PC-3 (cell line): ENCODE measurements at regions not wholly inside any gene's neighbourhood (a gene's known extent, or its start where the extent isn't known, plus 50 kb on each side); places are given as distances from the start of the nearest gene placed in this dataset.

Source experiments
- ATAC-seq: fragments of 200-7000 bp; cut with Tn5 transposase; 2 replicates; pipeline ENCODE4 v1.9.1; 2020; ENCODE audit warnings: mild to moderate bottlenecking, moderate library complexity
- BruUV-seq: library from RNA; stranded (reverse); fragments of 400-500 nt; replicated peaks from 2 replicates; lab custom pipeline; 2021; lab: Mats Ljungman, UMichigan
- CTCF ChIA-PET: fragments of 300-600 bp; sonication (Branson Sonifier 250); formaldehyde crosslinking; loops from one replicate; lab custom pipeline; 2022; ENCODE audit warnings: antibody characterized with exemption; lab: Charles Lee
- POLR2A ChIA-PET: fragments of 300-600 bp; sonication (Branson Sonifier 250); formaldehyde crosslinking; loops from one replicate; lab custom pipeline; 2022; ENCODE audit warnings: antibody characterized with exemption; ENCODE audit not compliant: unreplicated experiment; lab: Charles Lee
- DNase-seq: peaks from one replicate; pipeline ENCODE4 v3.0.0-alpha.2; 2015
- H2AFZ ChIP-seq: fragments of 300-600 bp; sonication (generic); 2 replicates; pipeline ENCODE4 v1.6.0; 2016; ENCODE audit warnings: antibody characterized with exemption, low read length
- H3F3A ChIP-seq: fragments of 300-600 bp; sonication (generic); one replicate; pipeline ENCODE4 v1.6.0; 2017; ENCODE audit warnings: antibody characterized with exemption, low read length, control low read depth, mild to moderate bottlenecking; ENCODE audit not compliant: unreplicated experiment
- H3K27ac ChIP-seq: fragments of 300-600 bp; sonication (generic); 2 replicates; pipeline ENCODE4 v1.5.1; 2016; ENCODE audit warnings: mild to moderate bottlenecking, low read length
- H3K27me3 ChIP-seq: fragments of 300-600 bp; sonication (generic); 2 replicates; pipeline ENCODE4 v1.6.1; 2016; ENCODE audit warnings: low read length, mixed read lengths
- H3K36me3 ChIP-seq: fragments of 300-600 bp; sonication (generic); 2 replicates; pipeline ENCODE4 v1.6.1; 2016; ENCODE audit warnings: low read depth, mixed run types, low read length, mixed read lengths
- H3K4me1 ChIP-seq: fragments of 300-600 bp; sonication (generic); 2 replicates; pipeline ENCODE4 v1.5.1; 2016; ENCODE audit warnings: low read length; ENCODE audit not compliant: insufficient read depth
- H3K4me2 ChIP-seq: fragments of 300-600 bp; sonication (generic); 2 replicates; pipeline ENCODE4 v1.6.0; 2016; ENCODE audit warnings: low read length
- H3K4me3 ChIP-seq: fragments of 300-600 bp; sonication (generic); 2 replicates; pipeline ENCODE4 v1.5.1; 2016; ENCODE audit warnings: mild to moderate bottlenecking, low read length, mixed read lengths
- H3K79me2 ChIP-seq: fragments of 300-600 bp; sonication (generic); 2 replicates; pipeline ENCODE4 v1.6.1; 2017; ENCODE audit warnings: low read length, mixed read lengths
- H3K9ac ChIP-seq: fragments of 300-600 bp; sonication (generic); 2 replicates; pipeline ENCODE4 v1.6.0; 2016; ENCODE audit warnings: mild to moderate bottlenecking, low read length
- H3K9me2 ChIP-seq: fragments of 300-600 bp; sonication (generic); replicated peaks from 2 replicates; pipeline ENCODE4 v1.6.1; 2016; ENCODE audit warnings: mixed run types, low read length, mixed read lengths
- H3K9me3 ChIP-seq: fragments of 300-600 bp; sonication (generic); 2 replicates; pipeline ENCODE4 v1.6.1; 2016; ENCODE audit warnings: low read length, mixed read lengths
- H4K20me1 ChIP-seq: fragments of 300-600 bp; sonication (generic); 2 replicates; pipeline ENCODE4 v1.6.1; 2016; ENCODE audit warnings: low read length, mixed read lengths
- EZH2 ChIP-seq: fragments of 300-600 bp; sonication (generic); IDR thresholded peaks from one replicate; pipeline ENCODE4 v1.6.1; 2017; ENCODE audit warnings: antibody characterized with exemption, mild to moderate bottlenecking, low read length; ENCODE audit not compliant: unreplicated experiment
- EZH2phosphoT487 ChIP-seq: fragments of 300-600 bp; sonication (generic); IDR thresholded peaks from 2 replicates; pipeline ENCODE4 v1.6.1; 2018; ENCODE audit warnings: mild to moderate bottlenecking, antibody characterized with exemption, low read length, borderline replicate concordance
- intact Hi-C: fragments of 100-400 bp; cut with micrococcal nuclease; formaldehyde crosslinking; loops from 2 replicates; pipeline ENCODE4 v1.9.0; 2023
- TF ChIP-seq, protein P1 (sequence below): fragments of 300-600 bp; sonication (generic); conservative IDR thresholded peaks from 2 replicates; pipeline ENCODE4 v1.5.1; 2017; ENCODE audit warnings: antibody characterized with exemption, low read depth, mild to moderate bottlenecking, low read length

DNA sequence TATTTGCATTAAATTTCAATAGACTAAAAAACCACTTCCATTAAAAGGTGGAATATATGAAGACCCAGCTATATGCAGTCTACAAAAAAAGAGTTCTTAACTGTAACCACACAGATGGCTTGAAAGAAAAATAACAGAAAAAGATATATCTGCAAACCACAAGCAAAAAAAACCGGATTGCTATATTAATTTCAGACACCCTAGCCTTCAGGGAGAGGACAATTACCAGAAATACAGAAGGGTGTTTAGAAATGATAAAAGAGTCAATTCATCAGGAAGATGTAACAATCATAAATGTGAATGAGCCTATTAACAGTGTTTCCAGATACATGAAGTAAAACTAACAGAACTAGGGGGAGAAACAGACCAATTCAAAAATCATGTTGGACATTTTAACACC lies 56.9 kb upstream of the SMIM23 start:
- Histone ChIP-seq H3K4me1 (no peaks in the 10 kb centered on the region), H4K20me1 (no peaks in the 10 kb centered on the region), H3K27me3 (peaks cover 27% of the 10 kb centered on the region), H3K9ac (no peak overlapping the region), H3F3A (no peaks in the 10 kb centered on the region), H2AFZ (no peak overlapping the region), H3K9me3 (0 out of 2 replicates have a peak, but pooled peaks cover 17% of the 10 kb centered on the region), H3K79me2 (no peaks in the 10 kb centered on the region), H3K27ac (no peak overlapping the region), H3K36me3 (no peaks in the 10 kb centered on the region), H3K4me2 (no peak overlapping the region), H3K9me2 (no peaks in the 10 kb centered on the region), H3K4me3 (no peak overlapping the region)
- ATAC-seq (no peak), DNase-seq (no peak)
- no TSS peak for BruUV-seq
- TF ChIP-seq EZH2, result no peak
- TF ChIP-seq EZH2phosphoT487, result no peak
- TF ChIP-seq, protein P1, sequence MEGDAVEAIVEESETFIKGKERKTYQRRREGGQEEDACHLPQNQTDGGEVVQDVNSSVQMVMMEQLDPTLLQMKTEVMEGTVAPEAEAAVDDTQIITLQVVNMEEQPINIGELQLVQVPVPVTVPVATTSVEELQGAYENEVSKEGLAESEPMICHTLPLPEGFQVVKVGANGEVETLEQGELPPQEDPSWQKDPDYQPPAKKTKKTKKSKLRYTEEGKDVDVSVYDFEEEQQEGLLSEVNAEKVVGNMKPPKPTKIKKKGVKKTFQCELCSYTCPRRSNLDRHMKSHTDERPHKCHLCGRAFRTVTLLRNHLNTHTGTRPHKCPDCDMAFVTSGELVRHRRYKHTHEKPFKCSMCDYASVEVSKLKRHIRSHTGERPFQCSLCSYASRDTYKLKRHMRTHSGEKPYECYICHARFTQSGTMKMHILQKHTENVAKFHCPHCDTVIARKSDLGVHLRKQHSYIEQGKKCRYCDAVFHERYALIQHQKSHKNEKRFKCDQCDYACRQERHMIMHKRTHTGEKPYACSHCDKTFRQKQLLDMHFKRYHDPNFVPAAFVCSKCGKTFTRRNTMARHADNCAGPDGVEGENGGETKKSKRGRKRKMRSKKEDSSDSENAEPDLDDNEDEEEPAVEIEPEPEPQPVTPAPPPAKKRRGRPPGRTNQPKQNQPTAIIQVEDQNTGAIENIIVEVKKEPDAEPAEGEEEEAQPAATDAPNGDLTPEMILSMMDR, result no peak
- intact Hi-C loops, result no loop called here
- POLR2A ChIA-PET, result no interaction called here
- CTCF ChIA-PET, result no interaction called here
